GM23338 (cell line): ENCODE measurements at regions not wholly inside any gene's neighbourhood (a gene's known extent, or its start where the extent isn't known, plus 50 kb on each side); places are given as distances from the start of the nearest gene placed in this dataset.

Experiments
- ATAC-seq: fragments of 200-7000 bp; cut with Tn5 transposase; 3 replicates; pipeline ENCODE4 v1.9.1; 2020
- DNase-seq: peaks from one replicate; pipeline ENCODE4 v3.0.0-alpha.2; 2015; ENCODE audit warnings: low spot score
- H2AFZ ChIP-seq: fragments of 200-600 bp; sonication (generic); 2 replicates; pipeline ENCODE4 v1.8.0; 2016; ENCODE audit warnings: antibody characterized with exemption, mild to moderate bottlenecking, moderate library complexity
- H3F3A ChIP-seq: fragments of 200-600 bp; sonication (generic); replicated peaks from 2 replicates; pipeline ENCODE4 v1.8.0; 2017; ENCODE audit warnings: antibody characterized with exemption, mixed run types, low read depth
- H3K27ac ChIP-seq: fragments of 200-600 bp; sonication (generic); 2 replicates; pipeline ENCODE4 v1.6.1; 2016; ENCODE audit warnings: low read depth
- H3K27me3 ChIP-seq: fragments of 200-600 bp; sonication (generic); 2 replicates; pipeline ENCODE4 v1.8.0; 2016; ENCODE audit warnings: mild to moderate bottlenecking, mixed run types, moderate library complexity; ENCODE audit not compliant: insufficient read depth
- H3K36me3 ChIP-seq: fragments of 200-600 bp; sonication (generic); 2 replicates; pipeline ENCODE4 v1.8.0; 2016; ENCODE audit warnings: mild to moderate bottlenecking; ENCODE audit not compliant: insufficient read depth
- H3K4me1 ChIP-seq: fragments of 200-600 bp; sonication (generic); 2 replicates; pipeline ENCODE4 v1.8.0; 2016; ENCODE audit warnings: mild to moderate bottlenecking, moderate library complexity; ENCODE audit not compliant: insufficient read depth
- H3K4me2 ChIP-seq: fragments of 200-600 bp; sonication (generic); 2 replicates; pipeline ENCODE4 v1.7.1; 2017; ENCODE audit warnings: mixed run types
- H3K4me3 ChIP-seq: fragments of 200-600 bp; sonication (generic); 2 replicates; pipeline ENCODE4 v1.6.1; 2016; ENCODE audit warnings: mixed run types
- H3K79me2 ChIP-seq: fragments of 200-600 bp; sonication (generic); replicated peaks from 2 replicates; pipeline ENCODE4 v1.8.0; 2017; ENCODE audit warnings: mild to moderate bottlenecking; ENCODE audit not compliant: insufficient read depth
- H3K9me2 ChIP-seq: fragments of 200-600 bp; sonication (generic); 2 replicates; pipeline ENCODE4 v1.8.0; 2017; ENCODE audit not compliant: insufficient read depth
- H4K20me1 ChIP-seq: fragments of 200-600 bp; sonication (generic); replicated peaks from 2 replicates; pipeline ENCODE4 v1.8.0; 2017; ENCODE audit warnings: mild to moderate bottlenecking; ENCODE audit not compliant: insufficient read depth
- H3K27ac Mint-ChIP-seq: 2 replicates; pipeline ENCODE4 v1.8.0; 2020; ENCODE audit warnings: inconsistent platforms, mild to moderate bottlenecking, moderate library complexity, mixed read lengths
- H3K27me3 Mint-ChIP-seq: 3 replicates; pipeline ENCODE4 v1.8.0; 2022; ENCODE audit warnings: low read depth, mild to moderate bottlenecking, moderate library complexity, mixed read lengths, inconsistent platforms; ENCODE audit not compliant: insufficient read depth, poor library complexity
- H3K36me3 Mint-ChIP-seq: 3 replicates; pipeline ENCODE4 v1.8.0; 2021; ENCODE audit warnings: low read depth, mild to moderate bottlenecking, inconsistent platforms, moderate library complexity, mixed read lengths
- H3K4me1 Mint-ChIP-seq: 3 replicates; pipeline ENCODE4 v1.8.0; 2020; ENCODE audit warnings: mild to moderate bottlenecking, inconsistent platforms, mixed read lengths
- H3K4me3 Mint-ChIP-seq: 3 replicates; pipeline ENCODE4 v1.8.0; 2021; ENCODE audit warnings: moderate library complexity, mild to moderate bottlenecking, inconsistent platforms, mixed read lengths
- H3K9me3 Mint-ChIP-seq: 3 replicates; pipeline ENCODE4 v1.8.0; 2020; ENCODE audit warnings: moderate library complexity, mild to moderate bottlenecking, inconsistent platforms, mixed read lengths
- CREB1 ChIP-seq: fragments of 250-450 bp; sonication (Bioruptor Pico); IDR thresholded peaks from 2 replicates; pipeline ENCODE4 v1.5.0; 2020; ENCODE audit warnings: low read depth, mild to moderate bottlenecking, moderate library complexity
- CTCF ChIP-seq, 2 experiments: fragments of 200-600 bp in 1 of 2; sonication (generic) in 1 of 2; conservative IDR thresholded peaks; 2 replicates each; pipeline versions ENCODE4 v1.5.1 to v1.6.1; 2016 to 2017; ENCODE audit warnings: antibody characterized with exemption in 2 of 2, low read depth in 2 of 2, mild to moderate bottlenecking in 2 of 2, moderate library complexity in 1 of 2
- ETS1 ChIP-seq: IDR thresholded peaks from 2 replicates; pipeline ENCODE4 v1.6.1; 2016; ENCODE audit warnings: antibody characterized with exemption
- EZH2 ChIP-seq: fragments of 200-600 bp; sonication (generic); IDR thresholded peaks from one replicate; pipeline ENCODE4 v1.8.0; 2017; ENCODE audit warnings: antibody characterized with exemption, mild to moderate bottlenecking, low read depth; ENCODE audit not compliant: unreplicated experiment
- EZH2phosphoT487 ChIP-seq: fragments of 200-600 bp; sonication (generic); IDR thresholded peaks from one replicate; pipeline ENCODE4 v1.8.1; 2018; ENCODE audit warnings: antibody characterized with exemption; ENCODE audit not compliant: unreplicated experiment
- JUNB ChIP-seq: IDR thresholded peaks from one replicate; pipeline ENCODE4 v1.6.1; 2016; ENCODE audit warnings: antibody characterized with exemption; ENCODE audit not compliant: unreplicated experiment
- NANOG ChIP-seq: IDR thresholded peaks from 2 replicates; pipeline ENCODE4 v1.6.1; 2016; ENCODE audit warnings: antibody characterized with exemption, borderline replicate concordance
- POLR2AphosphoS5 ChIP-seq: IDR thresholded peaks from 2 replicates; pipeline ENCODE4 v1.6.1; 2016; ENCODE audit warnings: antibody characterized with exemption, low read depth
- REST ChIP-seq: IDR thresholded peaks from one replicate; pipeline ENCODE4 v1.6.1; 2018; ENCODE audit warnings: antibody characterized with exemption; ENCODE audit not compliant: unreplicated experiment
- STAT1 ChIP-seq: IDR thresholded peaks from one replicate; pipeline ENCODE4 v1.6.1; 2016; ENCODE audit warnings: antibody characterized with exemption; ENCODE audit not compliant: unreplicated experiment
- ZNF114 ChIP-seq: fragments of 250-450 bp; sonication (Bioruptor Pico); IDR thresholded peaks from 2 replicates; pipeline ENCODE4 v1.5.0; 2020; ENCODE audit warnings: mild to moderate bottlenecking, moderate library complexity
- ZNF331 ChIP-seq: fragments of 250-450 bp; sonication (Bioruptor Pico); IDR thresholded peaks from 2 replicates; pipeline ENCODE4 v1.5.0; 2020; ENCODE audit warnings: low read depth, mild to moderate bottlenecking, moderate library complexity
- ZNF462 ChIP-seq: fragments of 250-450 bp; sonication (Bioruptor Pico); IDR thresholded peaks from 2 replicates; pipeline ENCODE4 v1.5.0; 2020; ENCODE audit warnings: mild to moderate bottlenecking, moderate library complexity

GRCh38 chr15:98051734-98052133 lies 91.2 kb downstream of the ARRDC4 start:
- no peaks in the 10 kb centered on the region; the same call in 1 of the 2 replicates for H3K9me2 ChIP-seq
- no peak for ATAC-seq
- no peak overlapping the region for H3K27ac ChIP-seq
- no peak overlapping the region for H3K27ac Mint-ChIP-seq
- H3K27me3 Mint-ChIP-seq: no peaks in the 10 kb centered on the region
- no peaks in the 10 kb centered on the region for H3K27me3 ChIP-seq
- H2AFZ ChIP-seq: no peak overlapping the region
- H3K4me3 Mint-ChIP-seq: no peak overlapping the region
- no peak for DNase-seq
- H3F3A ChIP-seq: no peaks in the 10 kb centered on the region
- no peaks in the 10 kb centered on the region for H3K79me2 ChIP-seq
- H3K4me2 ChIP-seq: no peak overlapping the region
- no peaks in the 10 kb centered on the region for H3K36me3 ChIP-seq
- no peaks in the 10 kb centered on the region; the same call in 2 of the 3 replicates for H3K36me3 Mint-ChIP-seq
- TF ChIP-seq REST: no peak
- TF ChIP-seq STAT1: no peak
- TF ChIP-seq CTCF (conservative IDR thresholded peaks at IDR 0.05; ENCODE audit: low read depth in 2 of 2): no peak
- TF ChIP-seq ZNF462 (CRISPR knock-in tag): no peak
- no peak for TF ChIP-seq POLR2AphosphoS5
- no peak for TF ChIP-seq JUNB
- no peak for TF ChIP-seq ZNF331 (CRISPR knock-in tag)
- TF ChIP-seq NANOG: no peak
- TF ChIP-seq CREB1 (CRISPR knock-in tag): no peak
- TF ChIP-seq ETS1: no peak
- TF ChIP-seq ZNF114 (CRISPR knock-in tag): no peak
- no peak for TF ChIP-seq EZH2phosphoT487
- TF ChIP-seq EZH2: no peak
- no peak overlapping the region for H3K4me3 ChIP-seq
- H3K4me1 ChIP-seq: no peaks in the 10 kb centered on the region
- H4K20me1 ChIP-seq: no peaks in the 10 kb centered on the region
- H3K4me1 Mint-ChIP-seq: no peaks in the 10 kb centered on the region
- H3K9me3 Mint-ChIP-seq: peaks cover 8% of the 10 kb centered on the region; the same call in 2 of the 3 replicates
